HepG2 (cell line): ENCODE measurements at regions not wholly inside any gene's neighbourhood (a gene's known extent, or its start where the extent isn't known, plus 50 kb on each side); places are given as distances from the start of the nearest gene placed in this dataset.

Experiments
- ATAC-seq: fragments of 200-7000 bp; cut with Tn5 transposase; 3 replicates; pipeline ENCODE4 v1.9.1; 2020; ENCODE audit warnings: mild to moderate bottlenecking, moderate library complexity
- BruUV-seq: library from RNA; stranded (reverse); fragments of 400-500 nt; replicated peaks from 2 replicates; lab custom pipeline; 2021; lab: Mats Ljungman, UMichigan
- CTCF ChIA-PET: fragments of 300-600 bp; formaldehyde crosslinking; extraction: SDS; loops from one replicate; lab custom pipeline; 2021; ENCODE audit warnings: low total read pairs, inconsistent platforms, low intra/inter-chr PET ratio; lab: Yijun Ruan, JAX
- POLR2A ChIA-PET: fragments of 350-600 bp; sonication (Branson Sonifier 250); formaldehyde crosslinking; loops from one replicate; lab custom pipeline; 2020; ENCODE audit warnings: antibody characterized with exemption, inconsistent platforms; lab: Yijun Ruan, JAX
- DNase-seq: peaks from one replicate; pipeline ENCODE4 v3.0.0-alpha.2; 2015; ENCODE audit warnings: low spot score
- FAIRE-seq: peaks from 3 replicates; lab custom pipeline; 2011; peaks lifted over from hg19 to GRCh38; lab: Jason Lieb, UNC
- H2AFZ ChIP-seq: one replicate; pipeline ENCODE4 v1.6.1; 2011; ENCODE audit warnings: low read length, inconsistent platforms
- H3K27ac ChIP-seq: fragments of 300-600 bp; 3 replicates; pipeline ENCODE4 v1.8.0; 2011; ENCODE audit warnings: mixed run types, mild to moderate bottlenecking, mixed read lengths, low read length, inconsistent platforms; ENCODE audit not compliant: insufficient read depth; ENCODE audit errors: extremely low read length
- H3K27me3 ChIP-seq, 2 experiments: fragments of 200-600 bp in 1 of 2; 2 replicates in 1 of 2; 3 replicates in 1 of 2; pipeline versions ENCODE4 v1.6.0 to v1.8.0; 2011; ENCODE audit warnings: low read length in 2 of 2, mild to moderate bottlenecking in 2 of 2, moderate library complexity in 2 of 2, inconsistent platforms in 1 of 2; ENCODE audit not compliant: insufficient read depth in 2 of 2, control insufficient read depth in 1 of 2
- H3K36me3 ChIP-seq, 2 experiments: fragments of 200-600 bp in 1 of 2; replicated peaks in 1 of 2; 2 replicates in 1 of 2; 3 replicates in 1 of 2; pipeline versions ENCODE4 v1.5.1 to v1.8.0; 2011; ENCODE audit warnings: low read length in 2 of 2, inconsistent platforms in 1 of 2; ENCODE audit not compliant: insufficient read depth in 2 of 2, control insufficient read depth in 1 of 2
- H3K4me1 ChIP-seq: 2 replicates; pipeline ENCODE4 v1.5.1; 2012; ENCODE audit warnings: low read length, inconsistent platforms; ENCODE audit not compliant: insufficient read depth
- H3K4me2 ChIP-seq: 2 replicates; pipeline ENCODE4 v1.6.0; 2011; ENCODE audit warnings: low read depth, low read length, inconsistent platforms
- H3K4me3 ChIP-seq, 3 experiments: fragments of 200-600 bp in 1 of 3; sonication (generic), shearing (Covaris generic) in 1 of 3; replicated peaks in 1 of 3; 2 replicates each; pipeline ENCODE4 v1.5.1; 2011 to 2016; ENCODE audit warnings: low read length in 3 of 3, inconsistent platforms in 2 of 3, low read depth in 2 of 3, mild to moderate bottlenecking in 2 of 3, control low read depth in 1 of 3, mixed read lengths in 1 of 3; ENCODE audit not compliant: insufficient read depth in 1 of 3
- H3K79me2 ChIP-seq: one replicate; pipeline ENCODE4 v1.6.1; 2011; ENCODE audit warnings: low read length, inconsistent platforms; ENCODE audit not compliant: insufficient read depth
- H3K9ac ChIP-seq: 2 replicates; pipeline ENCODE4 v1.6.0; 2011; ENCODE audit warnings: mild to moderate bottlenecking, low read depth, low read length, inconsistent platforms; ENCODE audit not compliant: insufficient read depth
- H3K9me3 ChIP-seq: 2 replicates; pipeline ENCODE4 v1.5.1; 2012; ENCODE audit warnings: mild to moderate bottlenecking, low read length
- H4K20me1 ChIP-seq: 2 replicates; pipeline ENCODE4 v1.6.0; 2011; ENCODE audit warnings: inconsistent platforms, mild to moderate bottlenecking, low read length, moderate library complexity; ENCODE audit not compliant: insufficient read depth
- CERS6 ChIP-seq: sonication (generic); formaldehyde crosslinking; IDR thresholded peaks from 2 replicates; pipeline ENCODE4 v1.5.0; 2020; ENCODE audit warnings: missing genetic modification reagents
- ELF4 ChIP-seq: sonication (generic); formaldehyde crosslinking; IDR thresholded peaks from 2 replicates; pipeline ENCODE4 v1.5.0; 2020; ENCODE audit warnings: missing genetic modification reagents, mild to moderate bottlenecking, moderate library complexity, borderline replicate concordance
- MAFF ChIP-seq: IDR thresholded peaks from 2 replicates; pipeline ENCODE4 v1.6.1; 2011; ENCODE audit warnings: low read depth, low read length, improper control_type of control experiment
- MAFK ChIP-seq, 2 experiments: IDR thresholded peaks in 1 of 2; conservative IDR thresholded peaks in 1 of 2; 2 replicates each; pipeline ENCODE4 v1.6.1; 2011; ENCODE audit warnings: improper control_type of control experiment in 2 of 2, low read length in 2 of 2
- NR1H2 ChIP-seq: sonication (generic); formaldehyde crosslinking; IDR thresholded peaks from 2 replicates; pipeline ENCODE4 v1.8.1; 2022; ENCODE audit warnings: low read depth, missing genetic modification reagents, borderline replicate concordance
- WGBS: methylation state at CpG from one replicate; pipeline ENCODE4 v1.1.6; 2017; ENCODE audit warnings: low lambda C conversion rate; 5-methylcytosine and 5-hydroxymethylcytosine counted together
- in situ Hi-C: cut with HindIII; loops from 2 replicates; pipeline ENCODE4 v1.10.0; 2017; ENCODE audit warnings: low pct_unique_long_range_greater_than_20kb; ENCODE audit not compliant: extremely low pct_ligation_motif_present
- intact Hi-C: fragments of 100-400 bp; cut with micrococcal nuclease; formaldehyde crosslinking; loops from one replicate; pipeline ENCODE4 v1.10.0; 2022; ENCODE audit not compliant: unreplicated experiment

- no peak overlapping the region for H3K4me2 ChIP-seq
- no peaks in the 10 kb centered on the region for H4K20me1 ChIP-seq
- intact Hi-C loops, result no loop called here
- H3K36me3 ChIP-seq, result no peaks in the 10 kb centered on the region
- peak; percentile 23 to 45; a peak in 3 of 4 replicates for TF ChIP-seq MAFK (conservative IDR thresholded peaks at IDR 0.05 in 1 of 2, IDR thresholded peaks at IDR 0.05 in 1 of 2; ENCODE audit: low read length in 2 of 2)
- no peak for TF ChIP-seq CERS6 (CRISPR knock-in tag)
- no peak for TF ChIP-seq NR1H2
- TF ChIP-seq MAFF, result peak; percentile 30; the same call in 1 of the 2 replicates
- H3K4me1 ChIP-seq, result no peaks in the 10 kb centered on the region
- H3K4me3 ChIP-seq, result no peak overlapping the region
- H3K27ac ChIP-seq, result no peak overlapping the region
- ATAC-seq (no peak), DNase-seq (no peak), FAIRE-seq (no peak)
- in situ Hi-C loops, result no loop called here
- POLR2A ChIA-PET, result no interaction called here
- BruUV-seq, result no TSS peak
- H3K27me3 ChIP-seq, result no peaks in the 10 kb centered on the region
- CTCF ChIA-PET, result no interaction called here
- H2AFZ ChIP-seq, result no peak overlapping the region
- no peaks in the 10 kb centered on the region for H3K79me2 ChIP-seq
- H3K9me3 ChIP-seq, result peaks cover 56% of the 10 kb centered on the region
- no peak overlapping the region for H3K9ac ChIP-seq
Measured at GRCh38 chr12:61397668-61398067, 862.5 kb upstream of the USP15 start.

GRCh38 chr12:61412201-61412600 is 848.0 kb upstream of the USP15 start:
- no peak for DNase-seq
- Histone ChIP-seq H4K20me1 (no peaks in the 10 kb centered on the region), H3K9ac (no peak overlapping the region), H3K4me1 (no peaks in the 10 kb centered on the region), H3K27ac (no peak overlapping the region), H3K4me2 (no peak overlapping the region), H3K36me3 (no peaks in the 10 kb centered on the region), H2AFZ (no peak overlapping the region)
- intact Hi-C loops, result no loop called here
- WGBS, result 6% methylated on average over 2 of the region's 2 CpGs
- POLR2A ChIA-PET, result no interaction called here
- no peak for TF ChIP-seq ELF4
- TF ChIP-seq, all 625 proteins: peak for 0
- H3K79me2 ChIP-seq, result no peaks in the 10 kb centered on the region
- FAIRE-seq (no peak), ATAC-seq (no peak)
- CTCF ChIA-PET, result no interaction called here
- BruUV-seq, result no TSS peak
- no peak overlapping the region for H3K4me3 ChIP-seq
- in situ Hi-C loops, result no loop called here
- peaks cover 61% of the 10 kb centered on the region for H3K9me3 ChIP-seq
- H3K27me3 ChIP-seq, result no peaks in the 10 kb centered on the region
